ENCODE measurements at regions not wholly inside any gene's neighbourhood (a gene's known extent, or its start where the extent isn't known, plus 50 kb on each side); places are given as distances from the start of the nearest gene placed in this dataset.
"Not testable (repeated sequence)": the region's sequence is repeated elsewhere in the genome, so short reads cannot be mapped to it uniquely, and the experiment has no call there.

- DNase-seq = not testable (repeated sequence)
Observed at GRCh38 chr4:189560605-189561004, 380.1 kb upstream of the FRG1 start.

GRCh38 chr4:189563751-189564150, 376.9 kb upstream of the FRG1 start:
- DNase-seq = not testable (repeated sequence)

DNA sequence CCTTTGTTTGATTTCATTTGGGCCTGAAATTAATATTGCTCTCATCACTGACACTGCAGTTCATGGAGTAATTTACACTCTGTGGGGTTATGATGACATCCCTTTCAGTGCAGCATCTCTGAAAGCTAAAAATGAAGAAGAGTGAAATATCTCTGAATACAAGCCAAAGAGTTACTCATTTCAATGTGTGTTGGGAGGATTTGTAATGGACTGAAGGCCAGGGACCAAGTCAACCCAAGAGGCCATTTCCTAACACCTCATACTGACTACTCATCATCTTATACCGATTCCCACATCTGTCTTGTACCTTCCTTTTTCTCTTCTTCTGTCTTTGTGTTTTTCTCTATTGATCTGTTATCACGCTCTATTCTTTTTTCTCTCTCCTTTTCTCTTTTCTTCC, 374.4 kb upstream of the FRG1 start:
- not testable (repeated sequence) for DNase-seq

GRCh38 chr4:189566900-189567299, 373.8 kb upstream of the FRG1 start:
- not testable (repeated sequence) for DNase-seq

DNA sequence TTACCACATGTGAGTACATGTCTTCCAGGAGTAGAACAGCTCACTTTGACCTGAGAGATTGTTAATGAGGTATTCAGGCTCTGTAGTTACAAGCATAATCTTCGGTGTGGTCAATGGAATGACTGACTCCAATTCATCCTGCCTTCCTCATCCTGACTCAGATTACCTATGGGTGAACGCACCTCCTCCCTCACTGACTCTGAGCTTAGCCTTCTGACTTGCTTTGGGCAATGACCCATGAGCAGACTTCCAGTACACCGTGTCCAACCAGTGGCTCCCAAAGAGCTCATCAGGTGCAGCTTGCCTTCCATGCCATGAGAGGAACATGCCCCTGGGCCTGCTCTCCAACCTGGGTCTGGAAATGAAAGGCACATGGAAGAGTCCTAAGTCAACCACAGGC, 361.0 kb upstream of the FRG1 start:
- DNase-seq = not testable (repeated sequence)

GRCh38 chr4:189586908-189587632, 353.6 kb upstream of the FRG1 start:
- DNase-seq = not testable (repeated sequence)

DNA sequence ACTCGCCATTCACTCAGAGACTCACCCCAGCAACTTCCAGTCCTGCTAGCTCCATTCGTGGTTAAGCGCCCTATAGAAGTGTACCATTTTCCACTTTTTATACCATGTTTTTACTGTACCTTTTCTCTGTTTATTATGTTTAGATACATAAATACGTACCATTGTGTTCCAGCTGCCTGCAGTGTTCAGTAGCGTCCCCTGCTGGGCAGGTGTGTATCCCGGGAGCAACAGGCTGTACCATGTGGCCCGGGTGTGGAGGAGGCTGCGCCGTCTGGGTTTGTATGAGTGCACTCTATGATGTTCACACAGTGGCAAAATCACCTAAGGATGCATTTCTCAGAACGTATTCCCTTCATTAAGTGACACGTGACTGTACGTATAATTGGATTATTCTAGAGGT, 351.5 kb upstream of the FRG1 start:
- DNase-seq = not testable (repeated sequence)

DNA sequence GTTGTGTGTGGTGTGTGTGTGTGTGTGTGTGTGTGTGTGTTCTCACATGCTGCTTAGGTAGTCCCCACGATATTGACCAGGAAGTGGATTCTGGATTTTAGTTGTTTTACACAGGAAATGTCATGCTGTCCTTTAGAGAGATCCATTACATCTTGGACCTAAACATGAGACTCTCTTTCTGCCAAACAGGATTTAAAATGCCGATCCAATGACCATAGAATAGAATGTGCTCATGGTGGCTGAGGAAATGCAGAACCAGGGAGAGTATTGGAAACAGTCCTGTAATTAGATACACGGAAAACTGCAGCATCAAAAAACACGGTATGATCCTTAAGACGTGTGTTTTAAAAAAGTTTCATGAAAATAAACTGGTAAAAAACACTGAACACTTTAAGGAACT, 347.8 kb upstream of the FRG1 start:
- no peak for DNase-seq

DNA sequence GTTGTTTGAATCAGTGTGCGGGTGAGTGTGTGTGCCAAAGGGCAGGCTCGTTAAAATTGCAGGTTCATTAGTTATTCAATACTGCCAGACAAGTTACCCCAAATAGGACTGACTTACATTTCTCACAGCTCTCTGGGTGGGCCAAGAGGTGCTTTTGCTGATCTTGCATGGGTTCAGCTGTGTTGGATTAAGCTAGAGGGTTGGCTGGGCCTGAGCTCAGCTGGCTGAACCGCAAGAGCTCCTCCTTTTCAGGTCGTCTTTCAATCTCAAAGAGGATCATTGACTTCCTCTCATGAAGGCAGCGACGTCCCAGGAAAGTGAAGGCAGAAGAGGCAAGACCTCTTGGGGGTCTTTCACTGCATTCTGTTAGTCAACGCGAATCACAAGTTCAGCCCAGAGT, 343.3 kb upstream of the FRG1 start:
- no peak for DNase-seq

GRCh38 chr4:189600264-189600663, 340.4 kb upstream of the FRG1 start:
- no peak for DNase-seq

- no peak for DNase-seq
Observed at GRCh38 chr4:189600718-189601435, 339.8 kb upstream of the FRG1 start.

GRCh38 chr4:189602827-189603226, 337.8 kb upstream of the FRG1 start:
- DNase-seq = not testable (repeated sequence)

- DNase-seq = not testable (repeated sequence)
Observed at GRCh38 chr4:189610571-189610970, 330.1 kb upstream of the FRG1 start.

- no peak for DNase-seq
Observed at GRCh38 chr4:189613207-189613606, 327.5 kb upstream of the FRG1 start.

- no peak for DNase-seq
Observed at GRCh38 chr4:189615217-189615663, 325.4 kb upstream of the FRG1 start.

DNA sequence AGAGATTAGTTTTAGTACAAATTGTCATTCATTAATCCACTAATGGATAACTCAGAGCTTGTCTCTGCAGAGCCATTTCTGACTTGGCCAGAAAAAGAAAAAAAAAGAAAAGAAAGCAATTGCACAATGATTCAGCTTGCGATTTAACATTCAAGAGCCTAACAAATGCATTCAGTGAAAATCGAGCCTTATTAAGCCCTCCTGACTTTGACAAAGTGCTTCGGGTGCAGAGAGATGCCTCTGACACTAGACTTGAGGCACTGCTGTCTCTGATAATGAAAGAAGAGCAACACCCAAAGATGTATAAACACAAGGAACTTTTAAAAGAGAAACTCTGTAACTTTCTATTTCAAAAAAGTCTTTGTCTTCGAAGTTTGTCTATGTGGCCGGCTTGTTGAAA, 322.9 kb upstream of the FRG1 start:
- not testable (repeated sequence) for DNase-seq

- not testable (repeated sequence) for DNase-seq
Observed at GRCh38 chr4:189619441-189620250, 321.0 kb upstream of the FRG1 start.

DNA sequence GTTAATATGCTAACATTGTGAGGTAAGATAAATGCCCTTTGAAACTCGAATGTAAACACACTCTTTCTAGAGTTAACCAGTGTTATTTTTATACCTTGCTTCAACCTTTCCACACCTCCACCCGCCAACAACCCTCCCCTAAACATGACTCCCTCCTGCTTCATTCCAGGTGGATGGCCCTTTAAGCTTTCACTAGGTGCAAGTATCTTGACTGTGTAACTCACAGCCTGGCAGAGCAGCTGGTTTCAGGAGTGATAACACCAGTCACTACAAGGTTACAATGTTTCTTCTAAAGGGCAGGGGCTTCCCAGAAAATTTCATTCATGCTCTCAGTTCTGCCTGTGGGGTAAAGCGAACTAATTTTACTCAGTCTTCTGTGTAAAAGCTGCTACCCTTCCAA, 318.1 kb upstream of the FRG1 start:
- not testable (repeated sequence) for DNase-seq

GRCh38 chr4:189627041-189627440, 313.6 kb upstream of the FRG1 start:
- DNase-seq = not testable (repeated sequence)

DNA sequence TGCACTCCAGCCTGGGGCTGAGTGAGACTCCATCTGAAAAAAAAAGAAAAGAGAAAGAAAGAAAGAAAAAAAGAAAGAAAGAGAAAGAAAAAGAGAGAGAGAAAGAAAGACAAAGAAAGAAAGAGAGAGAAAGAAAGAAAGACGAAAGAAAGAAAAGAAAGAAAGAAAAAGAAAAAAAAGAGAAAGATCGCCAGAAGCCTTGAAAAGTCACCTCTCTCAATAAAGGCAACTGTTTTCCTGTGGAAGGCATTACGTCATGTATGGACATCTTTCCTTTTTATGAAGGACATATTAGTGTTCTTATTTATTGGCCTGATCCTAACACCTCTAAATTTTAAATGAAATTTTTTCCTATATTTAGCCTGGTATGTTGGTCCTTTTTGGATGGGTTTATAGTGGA, 310.9 kb upstream of the FRG1 start:
- not testable (repeated sequence) for DNase-seq

DNA sequence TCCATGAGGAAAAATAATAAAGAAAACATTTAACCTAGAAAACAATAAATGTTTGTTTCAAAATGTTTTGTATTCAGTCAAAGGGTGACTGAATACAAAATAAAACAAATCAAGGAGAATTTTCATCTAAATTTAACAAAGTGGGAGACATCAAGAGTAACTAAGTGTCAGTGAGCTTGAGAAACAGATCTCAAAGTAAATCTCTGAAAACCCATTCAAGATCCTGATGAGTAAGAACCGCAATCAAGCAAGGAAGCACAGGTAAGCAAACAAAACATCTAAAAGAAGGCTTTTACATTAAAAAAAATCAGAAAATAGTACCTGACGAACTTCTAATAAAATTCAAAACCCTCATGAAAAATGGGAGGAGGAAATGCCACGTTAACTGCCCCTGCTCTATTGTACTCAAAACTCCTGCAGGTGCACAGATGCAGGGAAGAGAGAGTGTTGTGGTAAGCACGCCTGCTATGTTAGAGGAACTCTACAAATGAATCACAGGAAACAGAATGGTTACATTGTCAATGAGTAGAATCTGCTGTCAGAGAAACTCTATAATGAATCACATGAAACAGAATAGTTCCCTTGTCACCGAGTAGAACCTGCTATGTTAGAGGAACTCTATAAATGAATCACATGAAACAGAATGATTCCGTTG, 309.6 kb upstream of the FRG1 start:
- DNase-seq = not testable (repeated sequence)

DNA sequence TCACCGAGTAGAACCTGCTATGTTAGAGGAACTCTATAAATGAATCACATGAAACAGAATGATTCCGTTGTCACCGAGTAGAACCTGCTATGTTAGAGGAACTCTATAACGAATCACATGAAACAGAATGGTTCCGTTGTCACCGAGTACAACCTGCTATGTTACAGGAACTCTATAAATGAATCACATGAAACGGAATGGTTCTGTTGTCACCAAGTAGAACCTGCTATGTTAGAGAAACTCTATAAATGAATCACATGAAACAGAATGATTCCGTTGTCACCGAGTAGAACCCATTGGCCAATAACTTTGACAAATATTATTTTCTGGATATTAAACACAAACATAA, 309.1 kb upstream of the FRG1 start:
- not testable (repeated sequence) for DNase-seq

GRCh38 chr4:189650436-189650835, 290.2 kb upstream of the FRG1 start:
- not testable (repeated sequence) for DNase-seq
